ENCODE measurements at regions not wholly inside any gene's neighbourhood (a gene's known extent, or its start where the extent isn't known, plus 50 kb on each side); places are given as distances from the start of the nearest gene placed in this dataset.

- Histone ChIP-seq H4K20me1 (ENCODE audit: insufficient read depth, low read length) (no peaks in the 10 kb centered on the region), H4K91ac (ENCODE audit: insufficient read depth, low read depth, low read length) (no peak overlapping the region), H3K4me3 (ENCODE audit: insufficient read depth, low read depth, low read length) (no peak overlapping the region), H2AK5ac (ENCODE audit: low read depth, low read length) (no peak overlapping the region), H2BK5ac (ENCODE audit: low read depth, low read length, poor library complexity, severe bottlenecking) (no peak overlapping the region), H3K4me2 (ENCODE audit: low read depth, low read length) (no peak overlapping the region), H3K4ac (ENCODE audit: low read depth, low read length) (no peak overlapping the region), H3K4me1 (ENCODE audit: control insufficient read depth, insufficient read depth, low read length) (no peaks in the 10 kb centered on the region), H3K79me1 (ENCODE audit: low read depth in 1 of 2, low read length in 2 of 2) (no peaks in the 10 kb centered on the region), H3K27me3 (ENCODE audit: control insufficient read depth, insufficient read depth, low read length) (peaks cover 8% of the 10 kb centered on the region), H4K8ac (ENCODE audit: low read depth in 2 of 2, low read length in 2 of 2) (no peak overlapping the region), H4K5ac (ENCODE audit: low read depth, low read length) (no peak overlapping the region), H3K9me1 (ENCODE audit: insufficient read depth, low read length) (no peaks in the 10 kb centered on the region), H2AFZ (replicated peaks; ENCODE audit: low read length, poor library complexity) (no peak overlapping the region), H2BK20ac (ENCODE audit: low read depth, low read length) (no peak overlapping the region), H3K18ac (ENCODE audit: low read depth, low read length) (no peak overlapping the region), H2AK9ac (replicated peaks; ENCODE audit: low read depth, low read length, poor library complexity) (no peak overlapping the region), H3K56ac (ENCODE audit: extremely low read depth, insufficient read depth, low read length) (no peak overlapping the region), H3K14ac (replicated peaks; ENCODE audit: low read depth, low read length) (no peak overlapping the region), H2BK120ac (ENCODE audit: low read depth, low read length) (no peak overlapping the region), H3K9ac (ENCODE audit: low read depth, low read length) (no peak overlapping the region), H3K23ac (ENCODE audit: low read depth, low read length) (no peak overlapping the region), H3K9me3 (ENCODE audit: control insufficient read depth, insufficient read depth, low read length) (no peaks in the 10 kb centered on the region), H2BK15ac (ENCODE audit: low read depth, low read length) (no peak overlapping the region), H3K27ac (ENCODE audit: insufficient read depth, low read length) (no peak overlapping the region), H3K36me3 (ENCODE audit: control insufficient read depth, insufficient read depth, low read length) (no peaks in the 10 kb centered on the region)
- in situ Hi-C loops (cut with MboI; ENCODE audit: low sequenced_read_pairs) = no loop called here
- ChIA-PET POLR2A (ENCODE audit: unreplicated experiment) (no interaction called here), CTCF (no interaction called here)
- BruUV-seq (replicated peaks) = no TSS peak
- ATAC-seq (ENCODE audit: low read depth) (no peak), DNase-seq (no peak)
- 78% methylated on average over 3 of the region's 7 CpGs; no CpG with 5 or more reads in 1 of the 2 experiments for WGBS, 2 experiments (ENCODE audit: extremely low coverage in 2 of 2, insufficient read length in 1 of 2)
- TF ChIP-seq CEBPB (IDR thresholded peaks at IDR 0.05; ENCODE audit: low read depth, low read length) = no peak
- TF ChIP-seq BHLHE40 (IDR thresholded peaks at IDR 0.05; ENCODE audit: low read depth, low read length) = no peak
- no peak for TF ChIP-seq CTCF (conservative IDR thresholded peaks at IDR 0.05; ENCODE audit: low read depth, low read length)
- no peak for TF ChIP-seq POLR2A (IDR thresholded peaks at IDR 0.05; ENCODE audit: low read depth, low read length)
- TF ChIP-seq CHD1 (IDR thresholded peaks at IDR 0.05; ENCODE audit: low read depth, low read length) = no peak
- TF ChIP-seq RFX5 (IDR thresholded peaks at IDR 0.05; ENCODE audit: low read depth, low read length) = no peak
- no peak for TF ChIP-seq RAD21 (IDR thresholded peaks at IDR 0.05; ENCODE audit: low read length)
- no peak for TF ChIP-seq MAZ (IDR thresholded peaks at IDR 0.05; ENCODE audit: borderline replicate concordance, low read depth, low read length)
- intact Hi-C loops (cut with micrococcal nuclease) = no loop called here
- dilution Hi-C loops (cut with HindIII; ENCODE audit: low sequenced_read_pairs, unreplicated experiment) = no loop called here
Measured at GRCh38 chr2:223142118-223142517, 90.1 kb downstream of the KCNE4 start.

Measured in IMR-90 (cell line).